ENCODE measurements at regions not wholly inside any gene's neighbourhood (a gene's known extent, or its start where the extent isn't known, plus 50 kb on each side); places are given as distances from the start of the nearest gene placed in this dataset.
"Not testable (repeated sequence)": the region's sequence is repeated elsewhere in the genome, so short reads cannot be mapped to it uniquely, and the experiment has no call there.

DNA sequence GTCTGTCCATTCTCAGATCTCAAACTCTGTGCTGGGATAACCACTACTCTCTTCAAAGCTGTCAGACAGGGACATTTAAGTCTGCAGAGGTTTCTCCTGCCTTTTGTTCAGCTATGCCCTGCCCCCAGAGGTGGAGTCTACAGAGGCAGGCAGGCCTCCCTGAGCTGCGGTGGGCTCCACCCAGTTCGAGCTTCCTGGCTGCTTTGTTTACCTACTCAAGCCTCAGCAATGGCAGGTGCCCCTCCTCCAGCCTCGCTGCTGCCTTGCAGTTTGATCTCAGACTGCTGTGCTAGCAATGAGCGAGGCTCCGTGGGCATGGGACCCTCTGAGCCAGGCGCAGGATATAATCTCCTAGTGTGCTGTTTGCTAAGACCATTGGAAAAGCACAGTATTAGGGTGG, 53.1 kb upstream of the HUNK start:
- not testable (repeated sequence) for DNase-seq

DNA sequence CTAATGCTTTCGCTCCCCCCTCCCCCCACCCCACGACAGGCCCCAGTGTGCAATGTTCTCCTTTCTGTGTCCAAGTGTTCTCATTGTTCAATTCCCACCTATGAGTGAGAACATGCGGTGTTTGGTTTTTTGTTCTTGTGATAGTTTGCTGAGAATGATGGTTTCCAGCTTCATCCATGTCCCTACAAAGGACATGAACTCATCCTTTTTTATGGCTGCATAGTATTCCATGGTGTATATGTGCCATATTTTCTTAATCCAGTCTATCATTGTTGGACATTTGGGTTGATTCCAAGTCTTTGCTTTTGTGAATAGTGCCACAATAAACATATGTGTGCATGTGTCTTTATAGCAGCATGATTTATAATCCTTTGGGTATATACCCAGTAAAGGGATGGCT, 58.5 kb upstream of the HUNK start:
- not testable (repeated sequence) for DNase-seq

DNA sequence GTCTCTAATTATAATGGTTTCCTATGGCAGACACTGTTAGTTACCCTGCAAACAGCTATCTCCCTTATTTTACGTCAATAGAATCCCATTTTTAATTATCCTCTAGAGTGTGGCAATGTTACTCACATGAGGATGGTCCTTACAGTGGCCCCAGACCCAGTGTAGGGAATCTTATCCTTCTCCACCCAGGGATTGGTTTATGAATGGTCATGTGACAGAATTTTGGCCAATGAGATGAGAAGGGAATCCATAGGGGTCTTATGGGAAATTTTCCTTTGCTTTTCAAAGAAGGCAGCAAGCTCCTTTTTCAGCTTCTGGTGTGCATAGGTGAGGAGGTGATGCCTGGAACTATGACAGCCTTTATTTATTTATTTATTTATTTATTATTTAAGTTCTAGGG, 59.0 kb upstream of the HUNK start:
- no peak for DNase-seq

DNA sequence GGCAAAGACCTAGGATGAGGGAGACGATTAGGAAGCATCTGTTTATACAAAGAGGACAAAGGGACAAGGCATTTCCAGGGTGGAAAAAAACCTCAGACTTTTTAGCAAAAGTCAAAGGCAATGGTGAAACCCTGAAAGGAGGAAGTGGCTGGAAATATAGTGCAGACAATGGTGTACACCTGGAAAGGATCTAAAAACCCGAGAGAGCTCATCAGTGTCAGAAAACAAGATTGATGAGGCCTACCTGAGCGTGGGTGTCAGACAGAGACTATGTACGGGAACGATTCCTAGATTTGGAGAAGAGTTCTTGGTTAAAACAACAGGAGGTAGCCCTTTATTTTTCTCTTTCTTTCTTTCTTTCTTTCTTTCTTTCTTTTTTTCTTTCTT, 68.8 kb upstream of the HUNK start:
- no peak for DNase-seq

DNA sequence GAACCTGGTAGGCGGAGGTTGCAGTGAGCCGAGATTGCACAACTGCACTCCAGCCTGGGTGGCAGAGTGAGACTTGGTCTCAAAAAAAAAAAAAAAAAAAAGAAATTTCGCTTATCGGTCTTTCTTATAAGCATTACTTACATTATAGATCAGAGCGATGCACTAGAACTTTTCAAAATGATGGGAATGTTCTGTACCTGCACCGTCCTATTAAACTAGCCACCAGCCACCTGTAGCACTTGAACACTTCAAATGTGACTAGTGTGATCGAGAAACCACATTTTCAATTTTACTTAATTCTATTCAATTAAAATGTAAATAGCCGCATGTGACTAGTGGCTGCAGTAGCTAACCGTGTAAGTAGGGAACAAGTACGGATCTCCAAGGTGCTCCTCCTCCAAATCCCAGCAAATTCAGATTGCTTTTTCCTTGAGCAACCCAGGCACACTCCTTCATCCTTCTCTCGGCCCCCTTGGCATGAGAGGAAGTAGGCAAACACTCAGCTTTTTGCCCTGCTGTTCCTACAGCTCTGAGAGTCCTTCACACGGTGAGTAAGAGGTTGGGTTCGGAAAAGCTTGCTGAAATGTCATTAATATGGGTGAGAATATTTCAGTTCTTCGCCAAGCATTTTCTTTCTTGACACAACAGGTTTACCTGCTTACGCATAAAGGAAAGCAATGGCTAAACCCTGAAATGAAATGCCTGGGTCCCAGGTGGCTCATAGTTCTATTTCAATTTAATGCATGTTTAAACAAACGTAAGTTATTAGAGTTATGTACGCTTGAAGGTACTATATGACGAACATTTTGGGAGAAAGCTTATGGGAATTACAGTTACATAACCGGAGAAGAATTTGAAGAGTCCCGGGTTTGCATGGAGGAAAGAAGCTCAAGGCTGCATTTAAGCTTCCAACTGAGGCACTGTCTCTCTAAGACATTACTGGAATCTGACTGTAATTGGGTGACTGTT, 69.5 kb upstream of the HUNK start:
- DNase-seq: no peak

DNA sequence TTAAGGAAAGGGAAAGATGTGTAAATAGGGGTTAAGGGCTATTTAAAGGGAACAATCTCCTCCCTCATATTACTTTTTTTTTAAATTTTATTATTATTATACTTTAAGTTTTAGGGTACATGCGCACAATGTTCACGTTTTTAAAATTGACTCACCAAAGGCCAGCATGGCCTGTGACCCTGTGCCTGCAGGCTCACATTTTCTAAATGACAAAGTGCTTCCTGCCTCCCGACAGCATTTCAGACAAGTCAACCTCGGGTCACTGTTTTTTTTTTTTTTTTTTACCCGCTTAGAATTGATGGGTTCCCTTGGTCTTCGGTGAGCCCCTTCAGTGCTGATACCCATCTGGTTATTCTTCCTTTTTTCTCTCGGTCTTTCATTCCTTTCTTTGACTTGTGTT, 70.4 kb upstream of the SCAF4 start:
- no peak for DNase-seq

DNA sequence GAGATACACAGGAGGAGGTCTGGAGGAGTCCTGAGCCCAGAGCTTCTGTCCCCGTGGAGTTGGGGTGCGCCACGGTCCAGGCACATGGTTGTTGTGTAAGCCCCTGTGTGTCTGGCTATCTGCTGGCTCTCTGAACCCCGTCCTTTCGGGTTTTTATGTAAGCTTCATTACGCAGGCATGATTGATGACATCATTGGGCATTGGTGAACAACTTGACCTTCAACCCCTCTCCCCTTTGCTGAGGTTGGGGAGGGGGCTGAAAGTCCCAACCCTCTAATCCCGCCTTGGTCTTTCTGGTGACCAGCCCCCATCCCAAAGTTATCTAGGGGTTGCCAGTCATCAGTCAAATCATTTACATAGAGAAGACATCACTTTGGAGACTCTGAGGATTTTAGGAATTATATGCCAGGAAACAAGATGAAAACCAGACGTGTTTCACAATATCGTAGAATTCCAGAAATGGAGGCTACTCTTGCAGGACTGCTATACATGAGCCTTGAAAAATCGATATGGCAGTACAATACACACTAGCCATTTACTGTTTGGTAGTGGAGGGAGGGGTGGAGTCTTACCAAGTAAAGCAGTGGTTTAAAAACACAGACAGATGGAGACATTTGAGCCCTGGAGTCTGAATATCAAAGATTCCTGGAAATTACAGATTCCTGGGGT, 69.8 kb upstream of the SCAF4 start:
- no peak for DNase-seq

DNA sequence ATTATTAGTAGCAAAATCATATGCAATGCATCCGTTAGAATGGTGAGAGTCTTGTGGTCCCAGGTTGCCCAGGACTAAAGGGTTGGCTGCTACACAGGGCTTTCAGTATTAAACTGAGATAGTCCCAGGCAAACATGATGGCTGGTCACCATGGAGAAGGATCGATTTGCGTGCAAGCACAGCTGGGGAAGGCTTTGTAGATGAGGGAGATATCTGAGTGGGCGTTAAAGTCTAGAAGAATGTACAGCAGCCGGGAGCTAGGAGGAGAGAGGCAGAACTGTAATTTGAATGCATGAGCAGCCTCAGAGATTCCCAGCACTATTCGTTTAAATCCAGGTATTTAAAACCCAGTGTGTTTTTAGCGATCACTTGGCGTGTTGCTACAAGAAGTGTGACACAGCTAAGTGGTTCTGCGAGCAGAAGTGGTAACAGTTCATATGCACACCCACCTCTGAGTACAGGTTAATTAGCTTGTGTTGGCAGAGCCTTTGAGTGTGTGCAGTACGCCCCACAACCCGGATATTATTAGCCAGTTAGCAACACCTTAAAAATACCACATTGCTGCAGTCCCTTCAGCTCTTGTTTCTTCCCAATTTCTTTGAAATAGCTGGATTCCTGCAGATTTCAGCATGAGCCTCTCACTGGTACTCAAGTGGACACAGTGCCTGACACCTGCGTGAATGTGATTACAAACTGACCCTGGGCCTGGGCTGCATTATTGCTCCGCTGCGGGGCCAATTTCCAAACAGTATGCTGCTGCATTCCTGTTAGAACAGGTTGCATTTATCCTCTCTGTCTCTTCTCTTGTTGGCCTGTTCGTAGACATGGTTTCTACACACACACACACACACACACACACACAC, 67.2 kb upstream of the SCAF4 start:
- DNase-seq: no peak

DNA sequence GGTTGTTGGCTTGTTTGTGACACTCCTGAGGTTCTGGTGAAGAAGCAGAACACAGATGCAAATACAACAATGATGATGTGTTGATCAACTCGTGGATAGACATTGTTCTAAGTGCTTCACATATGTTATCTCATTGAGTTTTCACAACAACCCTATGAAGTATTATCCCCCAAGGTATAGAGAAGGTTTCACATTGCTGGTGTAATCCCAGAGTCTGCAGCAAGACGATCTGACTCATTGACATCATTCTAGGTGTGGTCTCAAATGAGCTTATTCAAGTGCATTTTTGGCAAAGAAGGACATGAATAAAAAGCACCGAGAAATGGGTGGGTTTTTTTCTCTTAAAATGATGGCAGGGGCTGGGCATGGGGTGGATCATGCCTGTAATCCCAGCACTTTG, 64.1 kb upstream of the SCAF4 start:
- no peak for DNase-seq

DNA sequence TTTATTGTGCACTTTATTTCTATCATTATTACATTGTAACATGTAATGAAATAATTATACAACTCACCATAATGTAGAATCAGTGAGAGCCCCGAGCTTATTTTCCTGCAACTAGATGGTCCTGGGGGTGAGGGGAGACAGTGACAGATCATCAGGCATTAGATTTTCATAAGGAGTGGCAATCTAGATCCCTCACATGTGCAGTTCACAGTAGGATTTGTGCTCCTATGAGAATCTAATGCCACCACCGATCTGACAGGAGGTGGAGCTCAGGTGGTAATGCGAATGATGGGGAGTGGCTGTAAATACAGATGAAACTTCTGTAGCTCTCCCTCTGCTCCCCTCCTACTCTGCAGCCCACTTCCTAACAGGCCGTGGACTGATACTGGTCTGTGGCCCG, 58.5 kb upstream of the SCAF4 start:
- DNase-seq: not testable (repeated sequence)

DNA sequence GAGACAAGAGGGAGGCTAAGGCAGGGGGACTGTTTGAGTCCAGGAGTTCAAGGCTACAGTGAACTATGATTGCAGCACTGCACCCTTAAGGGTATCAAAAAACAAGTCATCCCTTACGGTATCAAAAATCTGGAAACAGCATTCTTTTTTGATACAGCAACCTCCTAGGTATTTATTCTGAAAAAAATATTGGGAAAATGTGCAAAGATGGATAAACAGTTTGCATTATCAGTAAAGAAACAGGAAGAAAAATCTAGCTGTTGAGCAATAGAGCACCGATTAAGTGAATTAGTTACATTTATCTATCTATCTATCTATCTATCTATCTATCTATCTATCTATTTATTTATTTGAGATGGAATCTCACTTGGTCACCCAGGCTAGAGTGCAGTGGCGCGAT, 56.7 kb upstream of the SCAF4 start:
- DNase-seq: no peak

DNA sequence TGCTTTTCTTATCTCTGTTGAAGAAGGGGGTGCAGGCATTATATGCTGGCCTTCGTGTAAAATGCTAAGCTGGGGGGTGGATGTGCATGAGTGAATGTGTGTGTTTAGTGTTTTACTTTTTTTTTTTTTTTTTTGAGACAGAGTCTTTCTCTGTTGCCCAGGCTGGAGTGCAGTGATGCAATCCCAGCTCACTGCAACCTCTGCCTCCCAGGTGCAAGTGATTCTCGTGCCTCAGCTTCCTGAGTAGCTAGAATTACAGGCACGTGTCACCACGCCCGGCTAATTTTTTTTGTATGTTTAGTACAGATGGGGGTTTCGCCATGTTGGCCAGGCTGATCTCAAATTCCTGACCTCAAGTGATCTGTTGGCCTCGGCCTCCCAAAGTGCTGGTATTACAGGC, 55.8 kb upstream of the SCAF4 start:
- not testable (repeated sequence) for DNase-seq

DNA sequence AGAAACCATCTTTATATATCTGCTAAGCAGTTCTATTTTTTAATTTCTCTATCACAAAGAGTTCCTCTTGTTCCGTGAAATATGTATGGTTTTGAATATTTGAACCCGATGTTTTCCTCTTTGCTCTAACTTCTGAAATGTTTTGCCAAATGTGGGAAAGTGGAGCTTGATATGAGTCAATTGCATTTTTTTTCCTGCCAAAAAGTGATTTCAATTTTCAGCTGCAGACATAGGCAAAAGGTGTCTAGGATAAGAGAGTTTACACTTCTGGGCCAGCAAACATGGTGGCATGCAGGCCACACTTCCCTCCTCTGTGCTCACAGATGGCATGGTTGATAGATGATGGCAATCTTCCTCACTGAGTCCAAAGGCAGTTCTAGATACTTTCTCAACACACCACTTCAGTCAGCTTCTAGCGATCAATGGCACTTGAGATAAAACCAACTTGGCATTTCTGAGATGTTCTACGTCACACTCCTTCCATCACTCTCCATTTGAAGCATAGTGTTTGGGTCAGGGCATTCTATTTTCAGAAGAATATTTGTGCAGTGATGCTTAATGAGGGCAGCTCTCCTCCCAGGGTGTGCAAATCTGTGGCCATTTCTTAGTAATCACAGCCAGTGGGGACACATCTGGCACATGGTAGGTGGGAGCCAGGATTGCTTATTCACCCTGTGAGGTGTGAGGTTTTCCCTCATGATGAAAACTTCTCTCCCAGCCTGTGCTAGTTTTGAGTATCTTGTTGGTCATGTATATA, 54.4 kb upstream of the SCAF4 start:
- DNase-seq: no peak

DNA sequence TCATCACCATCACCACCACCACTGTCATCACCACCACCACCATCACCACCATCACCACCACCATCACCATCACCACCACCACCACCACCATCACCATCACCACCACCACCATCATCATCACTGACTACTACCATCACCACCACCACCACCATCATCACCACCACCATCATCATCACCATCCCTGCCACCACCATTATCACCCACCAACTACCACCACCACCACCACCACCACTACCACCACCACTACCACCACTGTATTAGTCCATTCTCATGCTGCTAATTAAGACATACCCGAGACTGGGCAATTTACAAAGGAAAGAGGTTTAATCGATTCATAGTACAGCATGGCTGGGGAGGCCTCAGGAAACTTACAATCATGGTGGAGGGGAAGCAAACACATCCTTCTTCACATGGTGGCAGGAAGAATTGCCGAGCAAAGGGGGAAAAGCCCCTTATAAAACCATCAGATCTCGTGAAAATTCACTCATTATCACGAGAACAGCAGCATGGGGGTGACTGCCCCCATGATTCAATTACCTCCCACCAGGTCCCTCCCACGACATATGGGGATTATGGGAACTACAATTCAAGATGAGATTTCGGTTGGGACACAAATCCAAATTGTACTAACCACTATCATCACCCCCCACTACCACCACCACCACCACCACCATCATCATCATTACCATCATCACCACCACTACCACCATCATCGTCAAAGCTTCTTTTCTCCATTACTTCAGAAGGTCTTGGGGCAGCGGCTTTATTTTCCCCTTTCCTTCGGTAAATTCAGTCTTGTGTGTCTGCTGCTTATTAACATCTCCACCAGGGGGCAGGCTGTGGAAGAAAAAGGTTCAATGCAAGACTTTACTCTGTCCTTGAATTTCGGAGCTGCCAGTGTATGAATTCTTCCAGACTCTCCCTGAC, 53.6 kb upstream of the SCAF4 start:
- DNase-seq: peak; percentile 55 to 68

DNA sequence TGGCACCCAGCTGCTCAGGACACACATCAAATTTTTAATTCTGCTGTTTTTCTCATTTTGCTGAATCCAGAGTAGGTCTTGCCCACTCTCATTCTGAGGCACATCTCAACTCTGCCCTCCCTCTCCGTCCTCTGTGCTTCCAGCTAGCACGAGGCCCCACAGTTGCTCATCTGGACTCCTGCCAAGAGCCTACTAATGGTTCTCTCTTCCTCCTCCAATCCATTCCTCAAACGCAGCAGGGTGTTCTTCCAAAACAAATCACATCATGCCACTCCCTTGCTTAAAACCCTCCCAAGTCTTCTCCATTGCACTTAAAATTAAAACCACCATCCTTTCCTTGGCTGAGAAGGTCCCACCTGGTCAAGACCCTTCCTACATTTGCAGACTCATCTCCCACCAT, 49.8 kb upstream of the SCAF4 start:
- no peak for DNase-seq
